ENCODE measurements at regions not wholly inside any gene's neighbourhood (a gene's known extent, or its start where the extent isn't known, plus 50 kb on each side); places are given as distances from the start of the nearest gene placed in this dataset.
"Not testable (repeated sequence)": the region's sequence is repeated elsewhere in the genome, so short reads cannot be mapped to it uniquely, and the experiment has no call there.

- Histone ChIP-seq H4K20me1 (ENCODE audit: insufficient read depth) (no peaks in the 10 kb centered on the region), H3K79me2 (ENCODE audit: insufficient read depth, low read depth) (no peaks in the 10 kb centered on the region), H3K4me1 (ENCODE audit: low read depth, poor library complexity, severe bottlenecking) (no peaks in the 10 kb centered on the region), H3K9ac (no peak overlapping the region), H3K4me3 (IDR thresholded peaks at IDR 0.05; ENCODE audit: insufficient read depth, low read depth, low read length) (no peak overlapping the region), H3K4me2 (no peak overlapping the region), H2AFZ (ENCODE audit: low read depth) (no peak overlapping the region), H3K27me3 (ENCODE audit: insufficient read depth, low read depth) (no peaks in the 10 kb centered on the region), H3K27ac (no peak overlapping the region), H3K36me3 (ENCODE audit: insufficient read depth) (no peaks in the 10 kb centered on the region)
- TF ChIP-seq, protein P1, sequence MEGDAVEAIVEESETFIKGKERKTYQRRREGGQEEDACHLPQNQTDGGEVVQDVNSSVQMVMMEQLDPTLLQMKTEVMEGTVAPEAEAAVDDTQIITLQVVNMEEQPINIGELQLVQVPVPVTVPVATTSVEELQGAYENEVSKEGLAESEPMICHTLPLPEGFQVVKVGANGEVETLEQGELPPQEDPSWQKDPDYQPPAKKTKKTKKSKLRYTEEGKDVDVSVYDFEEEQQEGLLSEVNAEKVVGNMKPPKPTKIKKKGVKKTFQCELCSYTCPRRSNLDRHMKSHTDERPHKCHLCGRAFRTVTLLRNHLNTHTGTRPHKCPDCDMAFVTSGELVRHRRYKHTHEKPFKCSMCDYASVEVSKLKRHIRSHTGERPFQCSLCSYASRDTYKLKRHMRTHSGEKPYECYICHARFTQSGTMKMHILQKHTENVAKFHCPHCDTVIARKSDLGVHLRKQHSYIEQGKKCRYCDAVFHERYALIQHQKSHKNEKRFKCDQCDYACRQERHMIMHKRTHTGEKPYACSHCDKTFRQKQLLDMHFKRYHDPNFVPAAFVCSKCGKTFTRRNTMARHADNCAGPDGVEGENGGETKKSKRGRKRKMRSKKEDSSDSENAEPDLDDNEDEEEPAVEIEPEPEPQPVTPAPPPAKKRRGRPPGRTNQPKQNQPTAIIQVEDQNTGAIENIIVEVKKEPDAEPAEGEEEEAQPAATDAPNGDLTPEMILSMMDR (conservative IDR thresholded peaks at IDR 0.05; ENCODE audit: low read depth, low read length) = no peak
Measured at GRCh38 chr18:38167623-38168022, 602.0 kb upstream of the CELF4 start.

DNA sequence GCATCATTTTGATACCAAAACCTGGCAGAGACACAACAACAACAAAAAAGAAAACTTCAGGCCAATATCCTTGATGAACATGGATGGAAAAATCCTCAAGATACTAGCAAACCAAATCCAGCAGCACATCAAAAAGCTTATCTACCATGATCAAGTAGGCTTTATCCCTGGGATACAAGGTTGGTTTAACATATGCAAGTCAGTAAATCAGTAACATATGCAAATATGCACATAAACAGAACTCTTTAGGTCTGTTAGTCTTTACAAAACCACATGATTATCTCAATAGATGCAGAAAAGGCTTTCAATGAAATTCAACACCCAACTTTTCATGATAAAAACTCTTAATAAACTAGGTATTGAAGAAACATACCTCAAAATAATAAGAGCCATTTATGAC, 587.5 kb upstream of the CELF4 start:
- not testable (repeated sequence) for H3K4me2 ChIP-seq; H3K27me3 ChIP-seq (ENCODE audit: insufficient read depth, low read depth); H3K4me1 ChIP-seq (ENCODE audit: low read depth, poor library complexity, severe bottlenecking); H3K9ac ChIP-seq; H3K27ac ChIP-seq; H3K36me3 ChIP-seq (ENCODE audit: insufficient read depth); H2AFZ ChIP-seq (ENCODE audit: low read depth); H3K4me3 ChIP-seq (IDR thresholded peaks at IDR 0.05; ENCODE audit: insufficient read depth, low read depth, low read length); H3K79me2 ChIP-seq (ENCODE audit: insufficient read depth, low read depth); H4K20me1 ChIP-seq (ENCODE audit: insufficient read depth)

GRCh38 chr18:38116716-38117115, 551.1 kb upstream of the CELF4 start:
- H3K79me2 ChIP-seq (ENCODE audit: insufficient read depth, low read depth) = no peaks in the 10 kb centered on the region
- no peak overlapping the region for H3K9ac ChIP-seq
- H3K27me3 ChIP-seq (ENCODE audit: insufficient read depth, low read depth) = no peaks in the 10 kb centered on the region
- H3K4me2 ChIP-seq = no peak overlapping the region
- H3K36me3 ChIP-seq (ENCODE audit: insufficient read depth) = no peaks in the 10 kb centered on the region
- no peaks in the 10 kb centered on the region for H4K20me1 ChIP-seq (ENCODE audit: insufficient read depth)
- H3K4me3 ChIP-seq (IDR thresholded peaks at IDR 0.05; ENCODE audit: insufficient read depth, low read depth, low read length) = no peak overlapping the region
- H3K4me1 ChIP-seq (ENCODE audit: low read depth, poor library complexity, severe bottlenecking) = no peaks in the 10 kb centered on the region
- H3K27ac ChIP-seq = no peak overlapping the region
- TF ChIP-seq, protein P1 (conservative IDR thresholded peaks at IDR 0.05; ENCODE audit: low read depth, low read length) = no peak
- H2AFZ ChIP-seq (ENCODE audit: low read depth) = no peak overlapping the region

DNA sequence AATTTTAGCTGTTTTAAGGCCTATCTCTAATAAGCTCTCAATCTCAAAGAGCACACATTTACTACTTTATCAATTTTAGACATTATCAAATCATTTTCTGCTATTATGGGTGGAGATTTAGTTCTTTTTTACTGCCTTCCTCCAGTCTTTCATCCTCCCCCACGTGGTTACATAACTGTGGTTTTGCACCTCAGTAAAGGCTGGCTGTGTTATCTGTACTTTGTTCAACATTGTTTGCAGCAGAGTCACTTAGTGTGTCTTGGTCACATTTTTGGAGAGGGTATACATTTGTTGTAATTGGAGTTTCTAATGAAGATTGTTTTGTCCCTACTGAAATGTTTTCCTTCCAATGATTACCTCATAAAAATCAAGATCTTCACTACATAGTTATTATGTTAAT, 549.6 kb upstream of the CELF4 start:
- Histone ChIP-seq H3K4me1 (ENCODE audit: low read depth, poor library complexity, severe bottlenecking) (no peaks in the 10 kb centered on the region), H3K4me3 (IDR thresholded peaks at IDR 0.05; ENCODE audit: insufficient read depth, low read depth, low read length) (no peak overlapping the region), H4K20me1 (ENCODE audit: insufficient read depth) (no peaks in the 10 kb centered on the region), H3K27me3 (ENCODE audit: insufficient read depth, low read depth) (no peaks in the 10 kb centered on the region), H3K9ac (no peak overlapping the region), H3K79me2 (ENCODE audit: insufficient read depth, low read depth) (no peaks in the 10 kb centered on the region), H3K36me3 (ENCODE audit: insufficient read depth) (no peaks in the 10 kb centered on the region), H3K27ac (no peak overlapping the region), H3K4me2 (no peak overlapping the region), H2AFZ (ENCODE audit: low read depth) (no peak overlapping the region)
- TF ChIP-seq, protein P1 (conservative IDR thresholded peaks at IDR 0.05; ENCODE audit: low read depth, low read length) = no peak

DNA sequence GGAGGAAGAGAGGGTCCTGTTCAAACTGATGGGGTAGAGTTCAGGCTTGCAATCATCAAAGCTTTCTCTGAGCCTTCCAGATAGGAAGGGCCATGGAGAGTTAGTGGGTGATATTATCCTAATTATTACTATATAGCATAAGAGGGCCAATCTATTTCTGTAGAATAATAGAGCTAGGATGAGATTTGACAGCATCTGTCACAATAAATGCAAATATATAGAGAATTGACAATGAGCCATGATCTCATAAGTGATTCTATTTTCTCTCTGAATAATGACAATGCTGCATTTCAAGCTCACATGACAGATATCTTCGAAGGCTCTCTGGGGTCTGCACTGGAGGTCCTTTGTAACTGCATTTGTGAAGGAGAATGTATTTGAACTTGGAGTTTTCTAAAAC, 521.9 kb upstream of the CELF4 start:
- no peak overlapping the region for H3K27ac ChIP-seq
- H3K36me3 ChIP-seq (ENCODE audit: insufficient read depth) = no peaks in the 10 kb centered on the region
- no peaks in the 10 kb centered on the region for H4K20me1 ChIP-seq (ENCODE audit: insufficient read depth)
- no peaks in the 10 kb centered on the region for H3K4me1 ChIP-seq (ENCODE audit: low read depth, poor library complexity, severe bottlenecking)
- H3K4me3 ChIP-seq (IDR thresholded peaks at IDR 0.05; ENCODE audit: insufficient read depth, low read depth, low read length) = no peak overlapping the region
- no peaks in the 10 kb centered on the region for H3K27me3 ChIP-seq (ENCODE audit: insufficient read depth, low read depth)
- H3K4me2 ChIP-seq = no peak overlapping the region
- H3K9ac ChIP-seq = no peak overlapping the region
- H2AFZ ChIP-seq (ENCODE audit: low read depth) = no peak overlapping the region
- TF ChIP-seq, protein P1 (conservative IDR thresholded peaks at IDR 0.05; ENCODE audit: low read depth, low read length) = no peak
- H3K79me2 ChIP-seq (ENCODE audit: insufficient read depth, low read depth) = no peaks in the 10 kb centered on the region
